ENCODE measurements at regions not wholly inside any gene's neighbourhood (a gene's known extent, or its start where the extent isn't known, plus 50 kb on each side); places are given as distances from the start of the nearest gene placed in this dataset.

DNA sequence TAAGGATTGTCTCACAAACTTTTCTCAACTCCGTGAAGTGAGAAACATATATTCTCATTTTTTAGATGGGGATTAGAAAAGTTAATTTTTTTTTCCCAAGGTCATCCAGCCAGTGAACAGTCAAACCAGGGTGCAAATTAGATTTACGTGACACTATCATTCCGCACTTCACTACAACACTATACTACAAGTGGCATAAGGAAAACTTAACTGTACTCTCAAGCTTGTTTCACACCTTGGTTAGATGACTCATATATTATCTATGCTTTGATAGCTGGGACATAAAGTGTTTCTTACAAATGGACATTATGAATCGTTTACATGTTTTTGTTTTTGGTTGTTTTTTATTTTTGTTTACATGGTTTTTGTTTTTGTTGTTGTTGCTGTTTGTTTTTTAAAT is 525.7 kb downstream of the PPARGC1A start:
- 85 to 90% methylated on average over 4 of the region's 4 CpGs for WGBS, 2 donors (ENCODE audit: low coverage in 1 of 2)
- no peaks in the 10 kb centered on the region for H3K36me3 ChIP-seq
- H3K4me1 ChIP-seq: no peaks in the 10 kb centered on the region
- H3K9me3 ChIP-seq: no peaks in the 10 kb centered on the region
- intact Hi-C loops (cut with DNase I; ENCODE audit: low total_unique reads) (no loop called here), in situ Hi-C loops (cut with MboI; ENCODE audit: low pct_ligation_motif_present in 1 of 4, low pct_unique_long_range_greater_than_20kb in 1 of 4, low sequenced_read_pairs in 3 of 4) (loop anchor here in 1 of 4 donors (25.0 kb wide), 1 partner anchor 1048 kb away; no protein-coding TSS in a partner anchor)
- no peak for DNase-seq
- H3K27me3 ChIP-seq: no peaks in the 10 kb centered on the region
- no peak overlapping the region for H3K4me3 ChIP-seq
- TF ChIP-seq POLR2A (IDR thresholded peaks at IDR 0.05) (no peak), CTCF (IDR thresholded peaks at IDR 0.05) (no peak), POLR2AphosphoS5 (IDR thresholded peaks at IDR 0.05) (no peak), EP300 (IDR thresholded peaks at IDR 0.05; ENCODE audit: low read depth) (no peak)
- no peak overlapping the region for H3K27ac ChIP-seq

GRCh38 chr4:23361453-23361852 is 528.4 kb downstream of the PPARGC1A start:
- H3K27me3 ChIP-seq: no peaks in the 10 kb centered on the region
- no peaks in the 10 kb centered on the region for H3K4me1 ChIP-seq
- H3K36me3 ChIP-seq: no peaks in the 10 kb centered on the region
- no peak for DNase-seq
- H3K9me3 ChIP-seq: no peaks in the 10 kb centered on the region
- 82% methylated on average over 9 of the region's 9 CpGs; no CpG with 5 or more reads in 1 of the 2 donors for WGBS, 2 donors (ENCODE audit: low coverage in 1 of 2)
- no peak overlapping the region for H3K27ac ChIP-seq
- intact Hi-C loops (cut with DNase I; ENCODE audit: low total_unique reads): no loop called here
- TF ChIP-seq CTCF (IDR thresholded peaks at IDR 0.05) (no peak), EP300 (IDR thresholded peaks at IDR 0.05; ENCODE audit: low read depth) (no peak), POLR2A (IDR thresholded peaks at IDR 0.05) (no peak), POLR2AphosphoS5 (IDR thresholded peaks at IDR 0.05) (no peak)
- in situ Hi-C loops (cut with MboI; ENCODE audit: low pct_ligation_motif_present in 1 of 4, low pct_unique_long_range_greater_than_20kb in 1 of 4, low sequenced_read_pairs in 3 of 4): loop anchor here in 1 of 4 donors (25.0 kb wide), 1 partner anchor 1051 kb away; no protein-coding TSS in a partner anchor
- H3K4me3 ChIP-seq: no peak overlapping the region

DNA sequence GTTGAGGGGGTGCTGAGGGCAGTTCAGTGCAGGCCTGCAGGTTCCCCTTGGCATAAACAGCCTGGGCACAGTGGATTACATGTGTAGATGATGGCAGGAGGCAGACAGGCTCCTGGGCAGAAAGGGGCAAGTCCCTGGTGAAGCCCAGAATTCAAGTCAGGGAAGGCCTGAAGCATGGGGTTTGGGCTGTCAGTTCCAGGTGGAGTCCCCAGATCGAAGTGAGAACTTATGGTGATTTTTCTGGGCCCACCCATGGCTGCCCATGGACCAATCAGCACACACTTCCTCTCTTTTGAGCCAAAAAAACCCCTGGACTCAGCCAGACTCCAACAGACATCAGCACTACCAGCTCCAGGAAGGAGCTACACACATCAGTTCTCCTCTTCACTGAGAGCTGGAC is 529.1 kb downstream of the PPARGC1A start:
- H3K4me3 ChIP-seq: no peak overlapping the region
- in situ Hi-C loops (cut with MboI; ENCODE audit: low pct_ligation_motif_present in 1 of 4, low pct_unique_long_range_greater_than_20kb in 1 of 4, low sequenced_read_pairs in 3 of 4): loop anchor here in 1 of 4 donors (25.0 kb wide), 1 partner anchor 1052 kb away; no protein-coding TSS in a partner anchor
- no peaks in the 10 kb centered on the region for H3K4me1 ChIP-seq
- intact Hi-C loops (cut with DNase I; ENCODE audit: low total_unique reads): no loop called here
- DNase-seq: no peak
- TF ChIP-seq POLR2AphosphoS5 (IDR thresholded peaks at IDR 0.05) (no peak), CTCF (IDR thresholded peaks at IDR 0.05) (no peak), EP300 (IDR thresholded peaks at IDR 0.05; ENCODE audit: low read depth) (no peak), POLR2A (IDR thresholded peaks at IDR 0.05) (no peak)
- 47% methylated on average over 1 of the region's 1 CpG; no CpG with 5 or more reads in 1 of the 2 donors for WGBS, 2 donors (ENCODE audit: low coverage in 1 of 2)
- H3K9me3 ChIP-seq: no peaks in the 10 kb centered on the region
- no peaks in the 10 kb centered on the region for H3K36me3 ChIP-seq
- no peak overlapping the region for H3K27ac ChIP-seq
- no peaks in the 10 kb centered on the region for H3K27me3 ChIP-seq

- in situ Hi-C loops (cut with MboI; ENCODE audit: low pct_ligation_motif_present in 1 of 4, low pct_unique_long_range_greater_than_20kb in 1 of 4, low sequenced_read_pairs in 3 of 4) (loop anchor here in 1 of 4 donors (25.0 kb wide), 1 partner anchor 1057 kb away; no protein-coding TSS in a partner anchor), intact Hi-C loops (cut with DNase I; ENCODE audit: low total_unique reads) (no loop called here)
- no peaks in the 10 kb centered on the region for H3K36me3 ChIP-seq
- no peak overlapping the region for H3K4me3 ChIP-seq
- H3K27me3 ChIP-seq: no peaks in the 10 kb centered on the region
- H3K4me1 ChIP-seq: no peaks in the 10 kb centered on the region
- H3K27ac ChIP-seq: no peak overlapping the region
- WGBS, 2 donors (ENCODE audit: low coverage in 1 of 2): 64 to 77% methylated on average over 2 of the region's 2 CpGs
- no peaks in the 10 kb centered on the region for H3K9me3 ChIP-seq
- TF ChIP-seq POLR2AphosphoS5 (IDR thresholded peaks at IDR 0.05): no peak
- TF ChIP-seq EP300 (IDR thresholded peaks at IDR 0.05; ENCODE audit: low read depth): no peak
- no peak for TF ChIP-seq CTCF (IDR thresholded peaks at IDR 0.05)
- TF ChIP-seq POLR2A (IDR thresholded peaks at IDR 0.05): no peak
- no peak for DNase-seq
Measured at GRCh38 chr4:23355258-23355657, 534.6 kb downstream of the PPARGC1A start.

Data from transverse colon (tissue), 4 donors.